HEK293T (cell line): ENCODE measurements at regions not wholly inside any gene's neighbourhood (a gene's known extent, or its start where the extent isn't known, plus 50 kb on each side); places are given as distances from the start of the nearest gene placed in this dataset.

Experiments used
- BHLHE40 ChIP-seq: fragments of 450-650 bp; IDR thresholded peaks from 2 replicates; pipeline ENCODE4 v1.6.1; 2016; ENCODE audit warnings: mild to moderate bottlenecking, moderate library complexity, borderline replicate concordance
- CTBP1 ChIP-seq: fragments of 450-650 bp; IDR thresholded peaks from 2 replicates; pipeline ENCODE4 v1.6.1; 2016; ENCODE audit warnings: borderline replicate concordance
- ELF4 ChIP-seq: fragments of 450-650 bp; IDR thresholded peaks from 2 replicates; pipeline ENCODE4 v1.6.1; 2017; ENCODE audit warnings: antibody characterized with exemption
- FOXA1 ChIP-seq: fragments of 450-650 bp; IDR thresholded peaks from 2 replicates; pipeline ENCODE4 v1.6.1; 2016; ENCODE audit warnings: mild to moderate bottlenecking
- FOXK2 ChIP-seq: fragments of 450-650 bp; IDR thresholded peaks from 2 replicates; pipeline ENCODE4 v1.6.1; 2016; ENCODE audit warnings: mild to moderate bottlenecking
- FOXM1 ChIP-seq: fragments of 450-650 bp; IDR thresholded peaks from 2 replicates; pipeline ENCODE4 v1.6.1; 2017; ENCODE audit warnings: mild to moderate bottlenecking, borderline replicate concordance
- HDGF ChIP-seq: fragments of 450-650 bp; IDR thresholded peaks from 2 replicates; pipeline ENCODE4 v1.6.1; 2017; ENCODE audit warnings: antibody characterized with exemption, borderline replicate concordance
- L3MBTL2 ChIP-seq: fragments of 450-650 bp; conservative IDR thresholded peaks from 2 replicates; pipeline ENCODE4 v1.6.1; 2016; ENCODE audit warnings: mild to moderate bottlenecking
- LEF1 ChIP-seq: fragments of 450-650 bp; IDR thresholded peaks from 2 replicates; pipeline ENCODE4 v1.6.1; 2017; ENCODE audit warnings: mild to moderate bottlenecking, borderline replicate concordance
- NFRKB ChIP-seq: fragments of 450-650 bp; IDR thresholded peaks from 2 replicates; pipeline ENCODE4 v1.6.1; 2016; ENCODE audit warnings: mild to moderate bottlenecking, moderate library complexity
- PKNOX1 ChIP-seq: fragments of 450-650 bp; IDR thresholded peaks from 2 replicates; pipeline ENCODE4 v1.6.1; 2016
- SP1 ChIP-seq: fragments of 450-650 bp; IDR thresholded peaks from 2 replicates; pipeline ENCODE4 v1.6.1; 2017
- SUZ12 ChIP-seq: fragments of 450-650 bp; IDR thresholded peaks from 2 replicates; pipeline ENCODE4 v1.6.1; 2016; ENCODE audit warnings: mild to moderate bottlenecking
- TARDBP ChIP-seq: fragments of 450-650 bp; IDR thresholded peaks from 2 replicates; pipeline ENCODE4 v1.6.1; 2016

- TF ChIP-seq SUZ12: no peak
- TF ChIP-seq FOXA1: no peak
- no peak for TF ChIP-seq FOXK2
- TF ChIP-seq ELF4: no peak
- no peak for TF ChIP-seq BHLHE40
- no peak for TF ChIP-seq FOXM1
- TF ChIP-seq SP1: no peak
- no peak for TF ChIP-seq HDGF
- TF ChIP-seq TARDBP: no peak
- no peak for TF ChIP-seq NFRKB
- TF ChIP-seq CTBP1: no peak
- TF ChIP-seq PKNOX1: no peak
- no peak for TF ChIP-seq L3MBTL2
- no peak for TF ChIP-seq LEF1
Observed at GRCh38 chr15:29449136-29449535, 179.5 kb upstream of the NSMCE3 start.
